ENCODE measurements at regions not wholly inside any gene's neighbourhood (a gene's known extent, or its start where the extent isn't known, plus 50 kb on each side); places are given as distances from the start of the nearest gene placed in this dataset.

DNA sequence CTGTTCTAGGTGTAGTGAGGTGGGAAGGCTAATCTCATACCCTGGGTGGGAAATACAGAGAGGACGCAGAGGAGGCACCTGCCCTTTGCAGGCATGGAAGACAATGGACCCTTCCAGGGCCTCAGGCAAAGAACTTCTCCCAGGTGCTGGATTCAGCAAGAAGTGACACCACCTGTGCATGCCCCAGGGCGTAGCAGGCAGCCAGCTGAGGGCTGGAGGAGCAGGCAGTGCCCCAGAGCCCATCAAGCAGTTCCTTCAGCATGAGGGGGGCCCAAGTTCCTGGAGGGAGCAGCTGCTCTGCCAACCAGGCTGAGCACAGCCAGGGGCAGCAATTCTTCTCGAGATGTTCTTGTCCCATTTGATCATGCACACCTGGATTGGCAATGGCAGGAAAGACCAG is 170.3 kb upstream of the PDE10A start:
- no peak for DNase-seq (ENCODE audit: extremely low read depth in 1 of 2, low read depth in 1 of 2)

DNA sequence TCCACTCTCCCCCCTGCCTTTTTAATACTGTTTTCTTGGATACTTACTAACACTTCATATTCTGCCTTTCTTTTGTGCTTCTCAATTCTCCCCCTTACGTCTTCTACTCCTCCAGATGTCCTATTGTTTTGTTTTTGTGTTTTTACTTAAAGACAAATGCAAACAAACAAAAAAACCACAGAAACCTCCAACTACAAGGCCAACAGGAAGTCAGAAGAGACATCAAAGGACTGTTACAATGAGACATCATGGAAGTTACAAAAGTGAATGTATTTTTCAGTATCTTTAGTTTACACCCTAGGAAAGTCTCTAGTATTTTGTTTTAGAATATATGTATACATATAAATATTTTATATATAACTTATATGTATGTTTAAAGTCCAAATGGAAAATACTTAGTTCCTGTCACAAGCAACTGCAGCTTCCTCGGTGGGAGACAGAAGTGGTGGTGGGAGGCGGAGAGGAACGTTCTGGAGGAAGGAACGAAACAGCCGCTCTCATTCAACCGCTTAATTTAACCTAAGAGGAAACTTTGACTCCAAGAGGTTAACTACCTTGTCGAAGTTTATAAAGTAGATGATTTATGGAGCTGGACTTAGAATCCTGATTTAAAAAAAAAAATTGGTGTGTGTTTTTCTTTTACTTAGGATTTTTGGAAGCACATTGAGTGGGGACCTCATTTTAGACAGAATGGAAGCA is 168.9 kb upstream of the PDE10A start:
- DNase-seq (ENCODE audit: extremely low read depth in 1 of 2, low read depth in 1 of 2): no peak

DNA sequence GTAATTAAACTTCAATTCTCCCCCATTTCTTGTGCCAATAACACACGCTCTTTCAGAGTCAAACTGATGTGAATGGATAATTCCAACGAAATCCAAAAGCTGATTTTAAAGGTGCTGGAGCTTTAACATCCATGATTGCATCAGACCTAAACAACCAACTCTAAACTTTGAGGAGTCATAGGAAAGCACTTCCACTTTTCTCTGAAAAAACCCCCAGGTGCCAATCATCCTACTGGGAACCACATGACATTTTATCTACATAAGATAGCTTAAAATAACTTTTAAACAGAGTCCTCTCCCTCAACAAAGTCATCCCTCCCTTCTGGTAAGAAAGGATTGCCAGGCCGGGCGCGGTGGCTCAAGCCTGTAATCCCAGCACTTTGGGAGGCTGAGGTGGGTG is 167.7 kb upstream of the PDE10A start:
- DNase-seq (ENCODE audit: extremely low read depth in 1 of 2, low read depth in 1 of 2): no peak

DNA sequence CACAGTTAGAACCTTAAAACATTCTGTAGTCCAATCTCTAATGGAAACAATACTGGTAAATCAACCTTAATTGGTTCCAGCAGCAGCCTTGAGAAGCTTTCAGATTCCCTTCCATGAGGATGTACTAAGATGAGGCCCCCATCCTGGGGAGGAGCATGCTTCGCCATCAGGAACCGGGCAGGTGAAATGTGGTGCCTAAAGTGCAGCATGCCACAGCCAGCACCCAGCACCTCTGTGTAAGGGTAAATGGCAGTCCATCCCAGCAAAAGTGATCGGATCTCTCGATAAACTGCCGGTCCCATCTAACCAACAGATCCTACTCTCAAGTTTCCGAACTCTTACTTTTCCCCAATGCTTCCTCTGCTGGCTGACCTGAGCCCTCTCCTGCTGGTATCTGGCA is 166.3 kb upstream of the PDE10A start:
- DNase-seq (ENCODE audit: extremely low read depth in 1 of 2, low read depth in 1 of 2): no peak

DNA sequence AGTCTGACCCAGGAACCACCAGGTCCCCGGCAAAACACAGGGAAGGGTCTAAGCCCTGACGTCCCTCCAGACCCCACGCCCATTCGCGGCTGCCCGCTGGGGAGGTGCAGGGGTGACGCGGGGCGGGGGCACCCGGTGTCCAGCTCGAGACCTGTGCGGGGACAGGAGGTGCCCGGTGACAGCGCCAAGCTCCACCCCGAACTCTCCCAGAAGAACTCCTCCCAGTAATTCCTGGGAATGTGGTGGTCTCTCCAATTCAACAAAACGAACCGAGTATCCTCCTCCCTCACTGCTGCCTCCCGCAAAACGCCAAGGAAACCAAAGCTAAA is 164.1 kb upstream of the PDE10A start:
- no peak for DNase-seq (ENCODE audit: extremely low read depth in 1 of 2, low read depth in 1 of 2)

DNA sequence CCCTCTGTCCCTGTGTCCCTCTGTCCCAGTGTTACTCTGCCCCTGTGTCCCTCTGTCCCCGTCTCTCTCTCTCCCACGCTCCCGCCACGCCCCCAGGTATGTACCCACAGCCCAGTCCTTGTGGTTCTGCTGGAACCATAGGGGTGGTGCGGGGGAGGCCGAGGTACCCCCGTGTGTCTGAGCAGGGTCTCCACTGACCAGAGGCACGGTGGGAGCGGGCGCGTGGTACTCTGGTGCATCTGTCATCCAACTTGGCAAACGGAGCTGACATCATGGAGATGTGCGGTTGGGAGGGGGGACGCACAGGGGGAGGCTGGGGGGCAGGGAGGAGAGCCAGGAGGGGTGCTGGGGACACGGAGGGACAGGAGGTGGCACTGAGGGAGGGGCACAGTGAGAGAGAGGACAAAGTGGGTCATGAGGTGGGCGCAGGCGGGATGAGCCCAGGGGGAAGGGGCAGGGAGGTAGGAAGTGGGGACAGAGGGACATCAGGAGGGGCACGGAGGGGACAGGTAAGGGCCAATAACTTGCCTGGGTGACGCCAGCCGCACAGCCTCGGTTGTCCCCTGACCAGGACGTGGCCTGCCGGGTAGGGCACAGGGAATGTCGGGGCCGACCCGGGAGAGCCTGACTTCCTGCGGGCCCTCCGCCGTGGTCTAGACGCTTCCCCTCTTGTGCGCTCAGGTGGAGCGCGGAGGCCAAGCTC is 163.6 kb upstream of the PDE10A start:
- DNase-seq (ENCODE audit: extremely low read depth in 1 of 2, low read depth in 1 of 2): no peak

DNA sequence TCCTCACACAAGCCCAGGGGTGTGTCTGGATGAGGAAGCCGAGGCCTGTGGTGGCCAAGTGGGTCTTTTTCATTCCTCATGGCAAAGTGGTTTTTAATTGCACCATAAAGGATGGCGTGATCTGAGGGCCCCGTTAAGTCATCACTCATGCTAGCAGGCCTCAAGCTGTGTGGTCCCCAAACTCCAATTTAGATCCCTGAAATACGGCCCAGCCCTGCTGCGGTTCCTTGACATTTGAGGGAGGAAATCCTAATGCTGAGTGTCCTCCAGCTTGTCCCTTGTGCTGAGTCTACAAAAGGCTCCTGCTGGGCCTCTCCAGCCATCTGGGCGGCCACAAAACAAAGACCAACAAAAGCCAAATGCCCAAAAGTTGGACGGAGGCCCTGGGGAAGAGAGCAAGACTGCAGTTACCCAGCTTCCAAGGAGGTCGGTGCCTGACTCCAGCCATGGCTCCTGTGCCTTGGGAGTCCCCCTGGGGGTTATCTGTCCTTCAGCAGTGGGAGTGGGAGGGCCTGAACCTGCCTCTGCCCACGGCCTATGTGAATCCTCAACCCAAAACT is 162.3 kb upstream of the PDE10A start:
- DNase-seq (ENCODE audit: extremely low read depth in 1 of 2, low read depth in 1 of 2): no peak

DNA sequence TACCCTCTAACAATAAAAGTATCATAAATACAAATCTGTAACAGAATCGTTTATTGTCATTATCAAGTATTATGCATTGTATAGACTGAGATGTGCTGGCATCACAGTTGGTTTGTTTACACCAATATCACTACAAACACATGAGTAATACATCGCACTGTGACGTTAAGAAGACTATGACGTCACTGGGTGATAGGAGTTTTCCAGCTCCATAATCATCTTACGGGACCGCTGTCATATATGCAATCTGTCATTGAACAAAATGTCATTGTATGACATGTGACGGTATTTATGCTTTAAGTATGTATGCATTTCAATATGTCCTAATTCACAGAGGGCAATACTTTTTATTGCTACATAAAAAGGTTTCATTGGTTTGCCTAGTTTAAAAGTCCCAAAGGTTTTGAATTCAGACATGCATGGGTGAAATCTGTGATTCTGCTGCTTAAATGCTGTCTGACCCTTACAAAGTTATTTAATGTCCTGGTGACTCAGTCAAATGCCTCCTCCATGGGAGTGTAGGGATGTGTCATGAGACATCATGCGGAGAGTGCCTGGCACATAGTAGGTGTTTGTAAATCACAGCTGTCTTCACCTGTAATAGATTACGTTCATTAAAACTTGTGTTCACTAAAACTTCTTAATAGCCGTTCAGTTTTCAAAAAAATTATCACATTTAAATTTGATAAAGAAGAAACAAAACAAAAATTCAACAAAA is 160.7 kb upstream of the PDE10A start:
- no peak for DNase-seq (ENCODE audit: extremely low read depth in 1 of 2, low read depth in 1 of 2)

DNA sequence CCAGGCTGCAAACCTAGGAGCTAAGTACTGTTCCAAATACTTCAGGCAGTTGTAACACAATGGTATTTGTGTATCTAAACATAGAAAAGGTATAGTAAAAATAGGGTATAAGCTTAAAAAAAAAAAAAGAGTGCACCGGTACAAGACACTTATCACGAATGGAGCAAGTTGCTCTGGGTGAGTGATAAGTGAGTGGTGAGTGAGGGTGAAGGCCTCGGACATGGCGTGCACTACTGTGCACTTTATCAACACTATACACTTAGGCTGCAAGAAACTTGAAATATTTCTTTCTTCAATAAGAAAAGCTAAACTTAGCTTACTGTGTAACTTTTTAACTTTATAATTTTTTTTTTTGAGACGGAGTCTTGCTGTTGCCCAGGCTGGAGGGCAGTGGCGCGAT is 159.5 kb upstream of the PDE10A start:
- no peak for DNase-seq (ENCODE audit: extremely low read depth in 1 of 2, low read depth in 1 of 2)

DNA sequence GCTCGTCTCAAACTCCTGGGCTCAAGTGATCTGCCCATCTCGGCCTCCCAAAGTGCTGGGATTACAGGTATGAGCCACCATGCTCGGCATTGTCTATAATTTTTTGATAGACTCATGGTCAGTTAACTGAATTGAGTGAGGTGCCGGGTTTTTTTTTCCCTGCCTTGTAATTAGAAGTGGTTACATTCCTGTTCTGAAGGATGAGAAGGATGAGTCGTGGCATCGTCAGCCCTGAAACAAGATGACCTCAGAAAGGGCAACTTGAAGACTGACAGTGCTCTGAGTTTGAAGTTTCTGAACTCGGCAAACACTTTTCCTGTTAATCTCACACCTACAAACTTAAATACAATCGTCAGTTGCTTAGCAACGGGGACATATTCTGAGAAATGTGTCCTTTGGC is 158.7 kb upstream of the PDE10A start:
- no peak for DNase-seq (ENCODE audit: extremely low read depth in 1 of 2, low read depth in 1 of 2)

DNA sequence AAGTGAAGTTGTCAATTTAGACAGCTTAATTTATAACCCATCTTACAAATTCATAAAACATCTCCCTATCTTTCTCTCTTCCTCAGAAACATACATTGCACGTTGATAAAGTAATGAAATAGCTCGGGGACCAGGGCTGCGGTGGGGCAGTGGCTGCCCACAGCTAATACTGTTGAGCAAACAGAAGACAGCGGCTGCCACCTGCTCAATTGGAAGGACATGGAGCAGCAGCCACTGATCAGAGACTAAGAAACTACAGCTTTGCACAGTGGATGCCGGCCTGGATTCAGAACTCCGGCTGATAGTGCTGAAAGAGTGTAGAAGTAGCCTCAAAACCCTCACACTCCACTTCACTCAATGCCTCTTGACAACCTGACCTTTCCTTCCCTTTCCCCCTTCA is 157.9 kb upstream of the PDE10A start:
- DNase-seq (ENCODE audit: extremely low read depth in 1 of 2, low read depth in 1 of 2): no peak

DNA sequence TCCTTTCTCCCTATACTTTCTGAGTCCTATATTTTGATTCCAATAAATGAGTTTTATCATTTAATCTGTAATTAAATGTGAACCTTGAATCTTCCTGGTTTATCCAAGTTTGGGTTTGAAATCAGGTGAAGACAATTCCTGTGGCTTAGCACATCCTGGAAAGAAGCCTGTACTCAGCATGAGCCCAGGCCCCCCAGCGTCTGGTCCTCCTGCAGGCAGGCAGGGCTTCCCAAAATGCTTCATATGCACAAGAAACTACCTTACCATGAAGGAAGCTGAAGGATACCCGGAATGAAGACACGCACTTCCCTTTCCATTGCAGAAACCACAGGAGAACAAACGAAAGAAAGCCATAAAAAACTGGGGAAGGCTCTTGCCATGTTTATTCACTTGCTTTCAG is 157.4 kb upstream of the PDE10A start:
- DNase-seq (ENCODE audit: extremely low read depth in 1 of 2, low read depth in 1 of 2): no peak

DNA sequence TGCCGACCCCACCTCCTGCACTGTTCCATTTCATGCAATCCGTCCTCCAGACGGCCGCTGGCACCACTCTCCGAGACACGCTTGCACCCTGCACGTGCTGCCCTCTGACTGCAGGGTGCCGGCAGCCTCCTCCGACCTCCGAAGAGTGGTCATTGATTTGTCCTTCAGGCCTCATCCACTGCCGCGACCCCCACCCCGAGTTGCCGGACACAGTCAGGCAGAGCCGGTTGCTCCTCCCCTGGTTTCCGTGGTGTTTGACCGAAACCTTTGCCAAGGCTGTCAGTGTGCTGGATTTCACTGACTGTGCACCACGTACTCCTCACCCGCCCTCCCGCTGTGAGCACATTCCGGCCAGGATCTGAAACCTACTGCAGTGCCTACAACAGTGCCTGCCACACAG is 156.4 kb upstream of the PDE10A start:
- DNase-seq (ENCODE audit: extremely low read depth in 1 of 2, low read depth in 1 of 2): no peak

DNA sequence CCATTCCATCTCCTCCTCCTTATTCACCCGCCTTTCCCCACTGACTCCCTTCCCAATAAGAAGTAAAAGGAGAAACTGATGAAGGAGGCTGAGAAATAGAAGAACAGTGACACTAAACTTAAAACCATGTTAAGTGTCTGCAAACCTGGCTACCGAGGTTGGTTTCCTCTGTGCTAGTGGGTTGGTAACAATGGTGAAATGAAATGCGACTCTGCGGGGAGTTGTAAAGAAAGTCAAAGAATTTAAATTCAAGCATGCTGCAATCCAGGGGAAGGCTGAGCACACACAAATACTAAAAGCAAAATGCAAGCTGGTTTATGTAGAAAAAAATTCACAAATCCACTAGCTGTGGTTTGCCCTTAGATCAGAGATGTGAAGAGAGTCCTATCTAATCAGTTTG is 155.2 kb upstream of the PDE10A start:
- DNase-seq (ENCODE audit: extremely low read depth in 1 of 2, low read depth in 1 of 2): no peak

DNA sequence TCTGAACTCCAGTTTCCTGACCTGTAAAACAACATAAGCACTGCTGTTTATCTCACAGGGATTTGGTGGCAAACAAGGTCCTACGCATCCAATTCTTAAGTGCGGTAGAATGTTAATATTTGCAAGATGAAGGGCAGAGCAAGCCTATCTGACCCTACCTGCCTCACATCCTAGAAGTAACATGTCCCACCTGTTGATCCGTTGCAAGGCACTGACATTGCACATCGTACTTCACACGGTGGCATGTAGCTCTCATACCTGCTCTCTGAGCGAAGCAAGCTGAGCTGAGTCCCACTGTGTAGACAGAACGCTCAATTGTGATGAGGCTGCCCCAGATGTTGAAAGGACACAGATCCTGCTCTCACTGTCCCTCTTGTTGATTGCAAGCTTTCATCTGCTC is 154.7 kb upstream of the PDE10A start:
- DNase-seq (ENCODE audit: extremely low read depth in 1 of 2, low read depth in 1 of 2): no peak

DNA sequence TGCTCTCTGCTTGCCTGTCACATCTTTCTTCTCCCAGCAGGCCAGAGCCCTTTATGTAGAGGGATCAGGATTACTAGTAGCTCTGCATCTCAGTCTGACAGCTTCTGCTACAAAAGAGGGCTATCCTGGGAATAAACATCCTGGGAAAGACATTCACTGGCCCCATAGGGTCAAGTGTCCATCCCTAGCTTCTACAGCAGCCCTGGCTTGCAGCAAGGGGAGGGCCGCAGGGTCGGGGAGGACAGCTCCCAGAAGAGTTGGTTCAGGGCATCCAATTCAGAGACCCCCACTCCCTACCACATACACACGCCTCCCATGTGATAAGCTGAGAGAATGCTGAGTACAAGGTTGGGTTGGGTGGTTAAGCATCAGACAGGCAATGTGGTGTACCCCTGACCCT is 154.1 kb upstream of the PDE10A start:
- DNase-seq (ENCODE audit: extremely low read depth in 1 of 2, low read depth in 1 of 2): no peak

DNA sequence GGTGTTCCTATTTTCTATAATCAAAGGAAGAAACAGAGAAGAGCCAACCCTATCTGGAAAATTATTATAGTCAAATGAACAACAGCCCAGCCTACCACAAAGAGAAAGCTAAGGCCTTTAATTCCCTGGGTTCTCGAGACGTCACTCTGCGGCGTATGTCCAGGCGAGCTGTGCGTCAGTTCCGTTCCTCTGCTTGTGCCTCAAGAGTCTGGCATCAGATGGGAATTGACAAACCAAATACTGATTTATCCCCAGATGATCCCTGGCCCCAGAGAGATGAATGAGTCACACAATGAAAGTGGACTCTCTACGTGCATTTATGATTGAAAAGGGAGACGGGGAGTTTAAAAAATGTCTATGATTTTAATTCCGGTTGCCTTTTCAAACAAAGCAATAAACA is 151.6 kb upstream of the PDE10A start:
- no peak for DNase-seq (ENCODE audit: extremely low read depth in 1 of 2, low read depth in 1 of 2)

DNA sequence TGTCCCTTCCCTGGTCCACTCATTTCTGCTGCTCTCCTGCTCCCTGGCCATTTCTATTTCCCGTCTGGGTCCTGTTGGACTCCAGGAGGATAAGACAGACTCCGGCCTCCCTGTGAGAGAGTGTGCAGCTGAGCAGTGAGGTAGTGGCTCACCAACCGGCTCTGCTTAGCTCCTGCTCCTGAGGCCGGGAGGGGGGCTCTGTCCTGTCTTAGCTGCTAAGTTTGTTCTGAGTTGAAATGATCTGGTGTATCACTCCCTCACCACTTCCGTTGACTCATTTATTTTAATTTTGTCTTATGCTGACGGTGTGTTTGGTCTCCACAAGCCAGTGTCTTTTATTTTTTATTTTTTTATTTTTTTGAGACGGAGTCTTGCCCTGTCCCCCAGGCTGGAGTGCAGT is 148.5 kb upstream of the PDE10A start:
- no peak for DNase-seq (ENCODE audit: extremely low read depth in 1 of 2, low read depth in 1 of 2)

DNA sequence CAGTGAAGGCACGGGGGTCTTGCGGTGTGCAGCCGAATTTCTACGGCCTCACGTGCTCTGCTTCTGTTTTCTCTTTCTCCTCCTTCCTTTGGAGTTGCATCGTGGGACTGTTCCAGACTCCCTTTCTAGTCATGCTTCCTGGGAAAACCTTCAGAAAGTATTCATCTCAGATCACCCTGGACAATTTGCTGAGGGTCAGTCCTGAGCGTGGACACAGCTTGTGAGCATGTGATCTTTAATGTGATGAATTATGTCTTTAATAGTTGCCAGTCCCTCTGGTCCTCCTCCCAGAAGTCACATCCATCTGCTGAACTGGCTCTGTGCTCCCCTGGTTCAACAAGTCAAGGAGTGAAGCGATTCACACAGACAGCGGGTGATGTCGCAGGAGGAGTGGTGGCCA is 145.0 kb upstream of the PDE10A start:
- DNase-seq (ENCODE audit: extremely low read depth in 1 of 2, low read depth in 1 of 2): no peak

DNA sequence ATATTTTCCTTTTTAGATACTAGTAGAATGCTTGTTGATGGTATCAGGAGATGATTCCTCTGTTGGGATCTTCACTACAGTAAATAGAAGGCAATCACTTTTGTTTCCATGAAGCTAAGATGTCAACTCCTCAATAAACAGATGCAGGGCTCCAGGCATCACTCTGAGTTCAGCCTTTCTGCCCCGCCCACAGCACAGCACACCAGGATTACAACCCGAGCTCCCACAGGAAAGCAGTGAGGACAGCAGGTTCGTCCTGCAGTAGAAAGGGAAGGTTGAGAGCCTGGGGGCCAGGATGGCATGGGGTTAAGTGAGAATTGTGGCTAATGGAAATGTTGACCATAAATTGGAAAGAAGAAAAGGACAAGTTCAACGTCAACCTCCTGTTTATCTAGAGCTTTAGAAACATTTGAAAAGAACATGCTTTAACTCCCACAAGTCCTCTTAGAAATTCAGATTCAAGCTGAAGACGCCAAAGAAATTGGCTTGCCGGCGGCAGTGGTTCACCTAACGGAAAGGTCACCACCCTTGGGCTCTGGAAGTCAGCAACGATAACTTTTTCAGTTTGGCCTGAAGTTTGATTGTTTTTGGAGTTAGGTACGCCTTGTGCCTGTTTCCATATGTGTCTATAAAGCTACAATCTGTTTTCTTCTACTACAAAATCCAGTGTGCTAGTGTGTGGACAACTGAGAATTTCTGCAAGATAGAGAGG is 144.4 kb upstream of the PDE10A start:
- DNase-seq (ENCODE audit: extremely low read depth in 1 of 2, low read depth in 1 of 2): no peak

DNA sequence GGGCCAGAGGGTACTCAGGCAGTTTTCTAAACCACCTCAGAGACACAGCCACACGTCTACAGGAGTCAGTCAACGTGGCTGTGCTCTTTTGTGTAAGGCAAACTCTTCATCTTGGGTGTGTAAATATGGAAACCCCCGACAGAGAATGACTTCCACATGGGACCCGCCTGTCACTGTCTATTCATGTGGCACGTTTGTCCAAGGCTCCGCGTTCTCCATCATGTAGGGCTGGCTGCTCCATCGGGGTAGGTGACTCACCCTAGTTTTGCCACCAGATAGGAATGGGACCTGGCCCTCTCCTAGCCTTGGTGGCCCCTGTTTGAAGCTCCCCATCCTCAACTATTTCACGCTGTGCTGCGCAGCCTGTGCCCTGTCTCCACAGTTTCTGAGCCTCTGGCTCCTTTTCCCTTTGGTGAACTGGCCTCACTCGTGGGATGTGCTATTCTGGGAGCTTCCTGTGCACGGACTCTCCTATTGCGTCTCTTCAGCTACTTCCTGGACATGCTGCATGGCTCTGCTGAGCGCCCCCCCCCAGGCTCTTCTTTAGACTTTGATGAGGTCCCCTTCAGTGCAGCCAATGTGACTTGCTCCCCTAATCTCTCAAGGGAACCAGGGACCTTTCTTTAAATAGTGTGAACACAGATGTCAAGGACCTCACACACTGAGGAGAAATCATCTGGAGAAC is 143.2 kb upstream of the PDE10A start:
- DNase-seq (ENCODE audit: extremely low read depth in 1 of 2, low read depth in 1 of 2): no peak

Measured in activated CD8-positive, alpha-beta memory T cell treated with anti-CD3 and anti-CD28 coated beads for 1 hour (primary cell).